NT2/D1 (cell line): ENCODE measurements at regions not wholly inside any gene's neighbourhood (a gene's known extent, or its start where the extent isn't known, plus 50 kb on each side); places are given as distances from the start of the nearest gene placed in this dataset.

Experiments
- SUZ12 ChIP-seq: IDR thresholded peaks from 2 replicates; pipeline ENCODE4 v1.6.1; 2011; ENCODE audit not compliant: insufficient read length, insufficient read depth; ENCODE audit errors: extremely low read depth
- ZNF274 ChIP-seq: IDR thresholded peaks from 2 replicates; pipeline ENCODE4 v1.6.1; 2011; ENCODE audit warnings: mild to moderate bottlenecking, low read depth, low read length

GRCh38 chr11:97989121-97989520 lies 1031.6 kb upstream of the CNTN5 start:
- no peak for TF ChIP-seq SUZ12
- TF ChIP-seq ZNF274 = no peak
